ENCODE measurements at regions not wholly inside any gene's neighbourhood (a gene's known extent, or its start where the extent isn't known, plus 50 kb on each side); places are given as distances from the start of the nearest gene placed in this dataset.

DNA sequence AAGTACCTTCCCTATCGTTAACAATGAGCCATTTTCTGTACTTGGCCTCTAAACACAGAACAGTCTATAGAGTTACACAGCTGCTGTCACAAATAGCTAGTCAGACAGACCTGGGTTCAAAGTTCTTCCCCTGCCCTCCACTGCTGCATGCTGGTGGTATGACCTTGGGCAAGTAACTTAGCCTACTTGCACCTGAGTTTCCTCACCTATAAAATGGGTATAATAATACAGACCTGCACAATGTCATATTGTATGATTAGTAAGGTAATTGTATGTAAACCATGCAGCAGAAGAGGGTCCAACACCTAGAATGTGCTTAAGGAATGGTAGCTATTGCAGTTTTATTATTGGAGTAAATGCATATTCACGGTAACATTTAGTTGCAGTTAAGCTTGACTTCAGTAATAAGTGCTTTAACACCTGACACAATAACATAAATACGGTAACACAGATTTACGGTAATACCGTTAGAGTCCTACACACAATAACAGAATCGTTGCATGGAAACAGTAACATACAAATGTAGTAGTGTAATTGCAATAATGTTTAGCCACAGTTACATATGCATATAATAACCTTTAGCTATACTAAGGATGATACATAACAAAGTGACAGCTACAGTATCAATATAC lies 193.3 kb upstream of the CSF3R start:
- no peak for DNase-seq (ENCODE audit: low read depth)

- DNase-seq (ENCODE audit: low read depth), result no peak
These were observed 192.4 kb upstream of the CSF3R start for GRCh38 chr1:36675106-36675505.

DNA sequence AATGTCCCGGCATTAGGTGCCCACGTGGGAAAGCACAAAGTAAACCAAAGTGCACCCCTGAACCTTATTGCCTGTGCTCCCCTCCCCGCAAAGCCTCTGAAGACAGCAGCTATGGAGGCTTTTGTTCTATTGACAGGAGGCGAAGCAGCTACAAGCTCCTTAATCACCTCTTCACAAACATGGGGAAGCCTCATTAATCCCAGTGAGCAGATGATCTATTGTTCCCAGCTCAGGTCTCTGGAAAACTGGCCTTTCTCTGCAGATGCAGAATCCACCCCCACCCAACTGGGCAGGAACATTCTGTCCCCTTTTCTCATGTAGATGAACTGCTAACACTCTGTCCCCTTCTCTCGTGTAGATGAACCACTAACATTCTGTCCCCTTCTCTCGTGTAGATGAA lies 190.5 kb upstream of the CSF3R start:
- no peak for DNase-seq (ENCODE audit: low read depth)

GRCh38 chr1:36669262-36669661 lies 186.5 kb upstream of the CSF3R start:
- no peak for DNase-seq (ENCODE audit: low read depth)

DNA sequence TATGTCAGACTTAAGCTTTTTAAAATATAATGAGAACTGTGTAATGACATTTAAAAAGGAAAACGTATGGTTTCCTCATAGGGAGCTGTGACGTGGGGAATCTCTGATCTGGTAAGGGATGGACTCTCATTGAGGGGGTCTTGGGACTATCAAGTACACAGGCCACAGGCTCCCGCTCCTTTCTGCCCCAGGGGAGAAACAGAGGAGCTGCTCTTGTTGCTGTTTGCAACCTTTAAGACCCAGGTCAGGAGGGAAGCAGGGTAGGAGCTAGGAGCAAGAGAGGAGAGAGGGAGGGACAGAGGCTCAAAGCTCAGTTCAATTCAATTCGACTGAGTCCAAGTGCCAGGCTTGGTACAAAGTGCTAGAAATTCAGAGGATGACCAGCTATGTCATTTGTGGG lies 185.1 kb upstream of the CSF3R start:
- no peak for DNase-seq (ENCODE audit: low read depth)

GRCh38 chr1:36667256-36667655 lies 184.5 kb upstream of the CSF3R start:
- no peak for DNase-seq (ENCODE audit: low read depth)

DNA sequence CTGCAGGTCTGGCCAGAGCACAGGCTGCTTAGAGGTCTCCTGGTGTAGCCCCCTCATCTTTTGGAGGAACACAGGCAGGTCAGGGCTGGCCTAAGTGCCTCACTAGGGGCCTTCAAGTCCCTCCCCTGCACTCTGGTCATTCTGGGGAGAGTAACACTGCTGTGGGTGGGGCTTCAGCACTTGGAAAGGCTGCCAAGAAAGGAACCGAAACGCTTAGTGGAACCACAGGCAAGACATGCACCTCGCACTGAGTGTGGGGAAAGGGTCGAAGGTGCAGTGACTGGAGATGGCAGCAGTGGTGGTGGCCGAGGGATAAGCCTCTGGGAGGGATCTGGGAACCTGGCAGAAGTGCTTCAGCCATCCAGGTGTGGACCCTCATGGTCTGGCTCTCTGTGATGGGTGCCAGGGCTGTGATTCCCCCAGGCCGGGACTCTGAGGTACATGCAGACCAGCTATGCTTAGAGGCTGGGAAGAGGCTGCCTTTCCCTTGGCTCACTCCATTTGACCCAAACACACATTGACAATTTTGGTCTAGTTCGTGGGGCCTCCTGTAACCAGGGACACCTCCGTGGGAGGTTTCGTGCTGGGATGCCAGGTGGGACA lies 182.9 kb upstream of the CSF3R start:
- no peak for DNase-seq (ENCODE audit: low read depth)

DNA sequence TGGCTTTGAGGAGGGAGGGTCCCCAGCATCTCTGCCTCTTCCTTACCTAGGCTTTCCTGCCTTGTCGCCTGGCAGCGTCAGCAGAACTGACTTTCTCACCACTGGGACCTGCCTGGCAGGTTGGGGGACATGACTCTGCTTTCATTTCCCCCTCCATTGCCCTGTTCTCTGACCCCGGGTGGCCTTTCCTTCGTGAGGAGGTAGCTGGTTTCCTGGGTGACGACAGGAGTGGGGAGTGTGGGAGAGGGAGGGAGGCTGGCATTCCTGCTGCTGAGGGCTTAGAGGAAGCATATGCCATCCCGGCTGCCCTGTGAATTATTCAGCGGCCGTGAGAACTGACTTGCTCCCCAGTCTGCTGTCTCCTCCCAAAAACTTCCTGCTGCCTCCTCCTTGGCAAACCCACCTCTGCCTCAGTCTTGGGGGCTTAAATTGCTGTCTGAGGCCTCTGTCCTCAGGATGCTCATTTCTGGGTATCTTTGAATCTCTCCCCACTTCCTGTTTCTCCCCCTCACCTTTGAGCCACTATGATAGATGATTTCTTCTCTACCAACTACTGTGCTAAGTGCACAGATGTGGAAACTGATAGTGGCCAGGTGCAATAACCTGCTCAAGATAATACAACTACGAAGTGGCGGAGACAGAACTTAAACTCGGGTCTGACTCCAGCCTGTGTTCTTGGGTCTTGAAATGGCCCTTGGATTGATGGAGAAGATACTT lies 182.0 kb upstream of the CSF3R start:
- no peak for DNase-seq (ENCODE audit: low read depth)

GRCh38 chr1:36663772-36664430 lies 181.2 kb upstream of the CSF3R start:
- DNase-seq (ENCODE audit: low read depth), result no peak

- DNase-seq (ENCODE audit: low read depth), result no peak
These were observed 176.1 kb upstream of the CSF3R start for GRCh38 chr1:36658838-36659237.

DNA sequence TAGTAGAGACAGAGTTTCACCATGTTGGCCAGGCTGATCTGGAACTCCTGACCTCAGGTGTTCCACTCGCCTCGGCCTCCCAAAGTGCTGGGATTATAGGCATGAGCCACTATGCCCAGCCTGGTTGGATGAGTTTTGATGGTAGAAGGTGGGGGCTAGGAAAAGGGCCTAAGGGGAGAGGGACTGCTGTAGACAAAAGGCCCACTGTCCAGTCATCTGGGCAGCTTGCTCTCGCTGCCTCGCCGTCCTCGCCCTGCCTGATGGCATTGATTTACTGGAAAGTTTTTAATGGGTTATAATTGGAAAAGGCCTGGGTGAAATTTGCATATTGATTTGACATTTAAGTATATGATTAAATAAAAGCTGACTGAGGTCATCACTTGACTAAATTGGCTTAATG lies 175.1 kb upstream of the CSF3R start:
- DNase-seq (ENCODE audit: low read depth), result no peak

GRCh38 chr1:36656838-36657237 lies 174.1 kb upstream of the CSF3R start:
- DNase-seq (ENCODE audit: low read depth), result no peak

GRCh38 chr1:36656271-36656670 lies 173.6 kb upstream of the CSF3R start:
- no peak for DNase-seq (ENCODE audit: low read depth)

DNA sequence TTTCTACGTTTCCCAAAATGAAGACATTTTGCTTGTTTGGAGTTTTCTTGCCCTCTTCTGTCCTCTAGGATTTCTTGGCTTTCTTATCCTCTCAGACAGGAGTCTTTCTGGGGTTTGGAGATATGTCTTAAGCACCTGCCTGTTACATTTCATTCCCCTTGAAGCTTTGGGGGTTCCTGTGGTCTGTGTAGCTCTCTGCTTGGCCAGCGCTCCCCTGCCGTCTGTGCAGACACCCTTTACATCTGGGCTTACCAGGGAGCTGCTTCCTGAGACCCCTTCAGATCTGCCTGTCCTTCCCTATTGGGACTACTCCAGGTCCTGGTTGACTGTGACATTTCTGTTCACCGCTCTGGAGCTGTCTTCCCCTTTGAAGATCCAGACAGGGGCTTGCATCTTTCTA lies 171.9 kb upstream of the CSF3R start:
- DNase-seq (ENCODE audit: low read depth), result no peak

DNA sequence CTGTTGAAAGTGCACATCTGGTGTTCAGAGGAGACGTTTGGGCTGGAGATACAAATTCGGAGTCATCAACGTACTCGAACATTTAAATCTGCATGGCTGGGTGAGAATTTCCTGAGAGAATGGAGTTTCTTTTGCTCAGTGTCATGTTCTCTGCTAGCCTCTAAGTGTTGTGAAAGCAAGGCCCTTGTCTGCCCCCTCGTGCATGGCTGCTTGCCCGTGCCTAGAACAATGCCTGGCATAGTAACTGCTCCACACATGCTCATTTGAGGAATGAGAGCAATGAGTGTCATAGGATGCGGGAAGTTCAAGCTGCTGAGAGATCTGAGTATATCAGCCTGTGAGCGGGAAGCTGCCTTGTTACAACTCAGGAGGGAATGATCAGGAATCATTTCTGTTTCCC lies 171.1 kb upstream of the CSF3R start:
- DNase-seq (ENCODE audit: low read depth), result no peak

DNA sequence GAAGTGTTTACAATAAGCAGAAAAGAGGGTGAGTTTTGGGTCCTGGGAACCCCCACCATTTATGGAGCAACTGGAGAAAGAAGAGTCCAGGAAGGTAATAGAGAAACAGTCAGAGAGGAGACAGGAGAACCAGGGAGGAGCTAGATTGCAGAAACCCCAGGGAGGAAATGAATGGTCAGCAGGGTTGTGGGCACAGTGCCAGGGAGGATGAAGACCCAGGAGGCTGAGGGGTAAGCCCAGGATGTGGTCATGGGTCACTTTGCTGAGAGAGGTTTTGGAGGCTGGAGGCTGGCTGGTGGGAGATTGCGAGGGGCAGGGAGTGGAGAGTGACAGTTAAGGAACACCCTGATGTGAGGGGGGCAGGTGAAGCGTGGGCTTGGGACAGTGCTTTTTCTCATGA lies 169.9 kb upstream of the CSF3R start:
- no peak for DNase-seq (ENCODE audit: low read depth)

DNA sequence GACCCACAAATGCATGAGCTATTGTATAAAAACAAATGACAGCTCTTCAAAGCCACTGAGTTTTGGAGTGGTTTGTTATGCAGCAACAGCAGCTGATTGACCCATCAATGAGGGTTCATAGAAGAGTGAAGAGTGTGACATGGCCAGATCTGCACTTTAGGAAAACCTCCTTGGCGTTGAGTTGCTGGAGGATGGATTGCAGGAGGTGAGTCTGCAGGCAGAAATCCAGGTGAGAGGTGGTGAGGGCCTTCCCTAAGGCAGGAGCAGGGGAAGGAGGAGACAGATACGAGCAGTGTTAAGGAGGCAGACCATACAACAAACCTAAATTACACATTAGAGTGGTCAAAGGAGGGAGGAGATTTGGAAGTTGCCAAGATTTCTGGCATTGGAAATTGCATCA lies 169.3 kb upstream of the CSF3R start:
- no peak for DNase-seq (ENCODE audit: low read depth)

DNA sequence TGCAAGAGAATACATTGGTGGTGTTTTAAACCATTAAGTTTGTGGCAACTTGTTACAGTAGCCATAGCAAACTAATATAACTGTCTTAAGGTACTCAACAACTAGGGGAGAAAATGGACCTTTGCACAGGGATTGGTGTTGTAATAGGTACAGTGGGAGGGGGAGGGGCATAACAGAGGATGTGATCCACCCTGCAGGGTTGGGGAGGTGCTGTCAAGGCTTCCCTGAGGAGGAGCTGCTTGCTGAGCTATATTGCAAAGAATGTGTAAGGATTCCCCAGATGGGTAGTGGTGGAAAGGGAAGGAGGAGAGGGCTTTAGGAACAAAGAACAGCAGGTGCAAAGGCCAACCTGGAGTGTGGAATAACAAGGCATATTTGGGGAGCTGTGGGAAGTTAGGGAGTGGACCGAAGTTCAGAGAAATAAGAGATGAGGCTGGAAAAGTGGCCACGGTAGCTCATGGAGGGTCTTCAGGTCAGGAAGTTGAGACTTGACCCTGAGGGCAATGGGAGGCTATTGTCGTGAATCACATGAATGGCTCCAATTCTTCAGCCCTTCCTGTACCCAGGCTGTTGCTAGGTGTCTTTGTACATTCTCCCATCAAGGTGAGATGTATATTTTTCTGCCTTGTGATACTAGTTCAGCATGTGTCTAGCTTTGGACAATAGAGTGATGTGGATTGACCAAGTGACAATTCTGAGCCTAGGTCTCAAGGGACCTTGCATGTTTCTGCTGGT lies 168.6 kb upstream of the CSF3R start:
- no peak for DNase-seq (ENCODE audit: low read depth)

- DNase-seq (ENCODE audit: low read depth), result peak; percentile 37
These were observed 167.7 kb upstream of the CSF3R start for GRCh38 chr1:36650200-36651065.

DNA sequence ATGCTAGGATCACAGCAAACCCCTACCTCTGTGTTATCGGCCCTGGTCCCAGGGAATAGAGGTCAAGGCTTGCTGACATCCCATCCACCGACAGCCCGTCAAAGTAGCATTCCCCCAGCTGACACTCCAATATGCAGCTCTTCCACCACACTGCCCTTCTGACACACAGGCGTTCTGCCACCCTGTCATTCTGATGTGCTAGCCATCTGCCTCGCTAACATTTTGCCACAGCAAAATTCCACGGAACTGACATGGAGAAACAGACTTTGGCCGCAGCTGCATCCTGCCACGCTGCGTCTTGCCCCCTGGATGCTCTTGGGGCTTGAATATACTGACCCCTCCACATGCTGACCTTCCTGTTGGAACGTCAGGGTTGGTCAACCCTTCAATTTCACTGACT lies 163.2 kb upstream of the CSF3R start:
- no peak for DNase-seq (ENCODE audit: low read depth)

DNA sequence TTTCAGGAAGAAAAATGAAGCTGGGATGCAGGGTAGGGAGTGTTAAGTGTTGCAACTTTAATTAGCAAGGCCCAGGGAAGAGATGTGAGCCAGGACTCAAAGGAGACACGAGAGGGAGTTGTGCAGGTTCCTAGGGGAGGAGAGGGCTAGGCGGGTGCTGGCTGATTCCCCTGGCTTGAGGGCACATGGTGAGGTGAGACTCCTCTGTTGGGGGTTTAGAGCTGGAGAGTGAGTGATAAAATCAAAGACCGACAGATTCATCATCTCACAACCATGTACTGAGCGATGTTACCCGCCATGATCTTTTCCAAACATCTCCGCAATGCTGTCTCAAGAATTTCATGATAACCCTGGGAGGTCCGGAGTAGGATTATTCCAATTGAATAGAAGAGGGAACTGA lies 161.8 kb upstream of the CSF3R start:
- no peak for DNase-seq (ENCODE audit: low read depth)

All from stimulated activated CD8-positive, alpha-beta memory T cell treated with anti-CD3 and anti-CD28 coated beads, Interleukin-15, amount 100 ng/mL, for 1 hour (primary cell).